GM18909 (cell line): ENCODE measurements at regions not wholly inside any gene's neighbourhood (a gene's known extent, or its start where the extent isn't known, plus 50 kb on each side); places are given as distances from the start of the nearest gene placed in this dataset.
"Not testable (repeated sequence)": the region's sequence is repeated elsewhere in the genome, so short reads cannot be mapped to it uniquely, and the experiment has no call there.

Experiments
- ATAC-seq: cut with Tn5 transposase; IDR thresholded peaks from one replicate; pipeline ENCODE4 v1.9.1; 2021; ENCODE audit warnings: mild to moderate bottlenecking; ENCODE audit not compliant: unreplicated experiment, poor library complexity

DNA sequence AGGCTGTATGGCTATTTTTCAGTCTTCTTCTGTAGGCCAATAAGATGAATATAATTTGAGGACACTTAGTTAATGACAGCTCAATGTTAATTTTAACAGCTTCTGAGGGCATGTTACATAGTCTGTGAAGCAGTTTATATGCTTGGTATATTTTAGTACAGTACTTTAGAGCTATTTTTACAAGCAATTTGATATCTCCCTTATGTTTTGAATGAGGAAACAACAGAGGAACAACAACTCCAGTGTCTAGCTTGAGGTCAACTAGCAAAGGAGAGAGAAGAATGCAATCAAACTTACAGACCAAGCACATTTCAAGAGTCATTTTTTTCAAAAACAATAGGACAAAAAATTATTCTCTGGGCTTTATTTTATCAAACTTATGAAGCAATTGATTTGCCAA, 469.1 kb upstream of the DCN start:
- ATAC-seq: no peak

DNA sequence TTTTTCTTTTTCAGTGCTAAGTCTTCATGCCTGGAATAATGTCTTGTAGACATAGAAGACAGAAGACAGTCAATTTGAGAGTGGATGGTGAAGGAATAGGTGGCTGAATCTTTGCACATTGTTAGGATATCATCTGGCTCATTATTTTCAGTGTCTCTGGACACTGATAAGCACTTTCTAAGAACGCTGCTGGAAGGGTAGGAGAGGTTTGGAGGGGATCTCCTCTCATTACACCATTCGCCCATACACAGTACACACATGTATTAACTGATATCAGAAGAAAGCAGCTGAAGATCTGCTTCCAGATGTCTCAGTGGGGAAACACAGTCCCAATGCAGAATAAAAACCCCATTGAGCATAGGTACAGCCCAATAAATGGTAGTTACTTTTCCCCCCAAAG, 461.1 kb upstream of the DCN start:
- no peak for ATAC-seq

DNA sequence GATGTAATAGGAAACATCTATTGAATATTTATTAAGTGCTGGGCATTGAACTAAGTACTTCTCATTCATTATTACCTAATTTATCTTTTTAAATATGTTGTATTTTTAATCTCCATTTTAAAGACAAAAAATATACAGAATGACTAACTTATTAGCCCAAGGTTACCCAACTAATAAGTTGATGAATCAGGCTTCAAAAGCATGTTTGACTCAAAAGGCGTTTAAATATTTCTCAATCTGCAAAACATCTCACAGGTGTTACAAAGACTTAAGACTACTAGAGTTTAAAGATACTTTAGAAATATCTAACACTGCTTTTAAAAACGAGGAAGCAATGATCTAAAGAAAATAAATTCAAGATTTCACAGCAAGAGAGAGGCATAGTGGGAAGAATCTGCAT, 457.4 kb upstream of the DCN start:
- no peak for ATAC-seq

DNA sequence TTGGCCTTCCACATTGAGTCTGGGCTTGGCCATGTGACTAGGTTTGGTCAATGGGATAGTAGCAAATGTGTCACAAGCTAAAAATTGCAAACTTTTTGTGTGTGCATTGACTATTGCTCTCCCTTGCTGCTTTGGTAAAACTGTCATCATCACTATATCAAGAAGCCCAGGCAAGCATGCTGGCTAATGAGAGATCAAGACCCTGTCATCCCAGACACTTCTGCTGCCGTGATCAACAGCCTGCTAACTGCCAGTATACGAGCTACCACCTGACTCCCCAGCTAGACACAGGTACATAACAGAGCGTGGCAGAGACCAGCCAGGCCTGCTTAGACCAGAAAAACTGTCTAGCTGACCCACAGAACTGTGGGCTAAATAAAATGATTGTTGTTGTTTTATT, 456.7 kb upstream of the DCN start:
- ATAC-seq: no peak

DNA sequence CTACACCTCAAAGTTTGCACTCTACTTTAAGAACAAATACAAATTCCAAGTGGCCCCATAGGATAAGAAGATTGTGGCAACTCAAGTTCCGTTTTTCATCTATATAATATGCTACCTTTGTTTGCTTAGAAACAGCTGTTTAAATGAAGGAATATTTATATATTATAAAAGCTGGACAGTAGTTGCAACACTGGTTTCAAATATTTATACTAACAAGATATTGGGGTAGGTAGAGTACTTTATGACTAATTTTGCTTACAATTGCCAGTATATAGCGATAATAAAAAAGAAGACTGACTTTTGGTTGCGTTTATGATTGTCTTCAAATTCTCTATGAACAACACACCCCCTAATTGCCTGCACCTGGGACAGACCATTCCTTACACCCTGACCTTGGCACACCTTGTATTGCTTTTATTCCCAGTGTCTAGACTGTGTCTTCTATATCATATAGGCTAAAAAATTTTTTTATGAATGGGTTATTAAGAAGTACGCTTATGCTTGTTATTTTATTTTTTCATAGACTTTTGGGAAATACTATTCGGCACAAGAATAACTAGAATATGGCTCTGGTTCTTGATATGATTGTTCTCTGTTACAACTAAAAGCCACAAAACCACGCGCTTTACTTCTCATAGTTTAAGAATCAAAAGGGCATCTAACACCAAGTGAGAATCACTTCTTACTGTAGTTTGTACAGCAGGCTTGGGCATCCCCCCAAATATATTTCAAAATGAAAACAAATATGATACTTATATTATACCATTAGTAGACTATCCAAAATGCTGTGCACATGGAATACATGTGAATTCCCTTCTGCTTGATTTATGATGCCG, 455.4 kb upstream of the DCN start:
- ATAC-seq: no peak

DNA sequence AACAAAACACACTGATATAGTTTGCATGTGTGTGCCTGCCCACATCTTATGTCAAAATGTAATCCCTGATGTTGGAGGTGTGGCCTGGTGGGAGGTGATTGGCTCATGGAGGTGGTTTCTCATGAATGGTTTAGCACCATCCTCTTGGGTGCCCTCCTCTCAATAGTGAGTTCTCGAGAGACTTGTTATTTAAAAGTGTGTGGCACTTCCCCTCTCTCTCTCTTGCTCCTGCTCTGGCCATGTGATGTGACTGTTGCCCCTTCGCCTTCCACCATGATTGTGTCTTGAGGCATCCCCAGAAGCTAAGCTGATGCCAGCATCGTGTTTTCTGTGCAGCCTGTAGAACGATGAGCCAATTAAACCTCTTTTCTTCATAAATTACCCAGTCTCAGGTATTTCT, 454.1 kb upstream of the DCN start:
- ATAC-seq: no peak

DNA sequence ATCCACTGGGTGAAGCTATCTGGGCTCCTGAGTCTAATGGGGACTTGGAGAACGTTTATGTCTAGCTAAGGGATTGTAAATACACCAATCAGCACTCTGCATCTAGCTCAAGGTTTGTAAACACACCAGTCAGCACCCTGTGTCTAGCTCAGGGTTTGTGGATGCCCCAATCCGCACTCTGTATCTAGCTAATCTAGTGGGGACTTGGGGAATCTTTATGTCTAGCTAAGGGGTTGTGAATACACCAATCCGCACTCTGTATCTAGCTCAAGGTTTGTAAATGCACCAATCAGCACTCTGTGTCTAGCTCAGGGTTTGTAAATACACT, 451.7 kb upstream of the DCN start:
- not testable (repeated sequence) for ATAC-seq

DNA sequence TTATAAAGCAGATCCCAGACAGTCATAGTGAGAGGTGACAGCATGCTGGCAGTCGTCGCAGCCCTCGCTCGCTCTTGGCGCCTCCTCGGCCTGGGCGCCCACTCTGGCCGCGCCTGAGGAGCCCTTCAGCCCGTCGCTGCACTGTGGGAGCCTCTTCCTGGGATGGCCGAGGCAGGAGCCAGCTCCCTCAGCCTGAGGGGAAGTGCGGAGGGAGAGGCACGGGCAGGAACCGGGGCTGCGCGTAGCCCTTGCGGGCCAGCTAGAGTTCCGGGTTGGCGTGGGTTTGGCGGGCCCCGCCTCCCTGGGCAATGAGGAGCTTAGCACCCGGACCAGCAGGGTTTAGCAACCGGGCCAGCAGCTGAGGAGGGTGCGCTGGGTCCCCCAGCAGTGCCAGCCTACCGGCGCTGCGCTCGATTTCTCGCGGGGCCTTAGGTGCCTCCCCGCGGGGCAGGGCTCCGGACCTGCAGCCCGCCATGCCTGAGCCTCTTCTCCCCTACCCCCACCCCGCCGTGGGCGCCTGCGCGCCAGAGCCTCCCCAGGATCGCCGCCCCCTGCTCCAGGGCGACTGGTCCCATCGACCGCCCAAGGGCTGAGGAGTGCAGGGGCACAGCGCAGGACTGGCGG, 451.2 kb upstream of the DCN start:
- ATAC-seq: no peak

DNA sequence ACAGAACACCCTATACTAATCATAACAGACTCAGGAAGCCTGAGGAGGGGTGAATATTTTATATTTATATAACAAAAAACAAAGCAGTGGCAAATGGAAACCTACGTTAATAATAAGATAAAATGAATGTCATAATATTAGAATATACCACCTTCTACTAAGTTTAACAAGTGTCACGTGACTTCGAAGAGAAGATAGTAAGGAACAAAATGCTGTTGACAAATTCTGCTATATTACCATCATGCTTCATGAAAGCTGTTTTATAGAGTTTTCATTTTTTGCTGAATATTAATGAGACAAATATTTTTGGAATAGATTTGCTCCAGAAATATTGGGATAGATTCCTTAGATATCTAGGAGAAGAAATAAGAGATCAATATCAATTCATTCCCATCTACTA, 450.6 kb upstream of the DCN start:
- no peak for ATAC-seq

DNA sequence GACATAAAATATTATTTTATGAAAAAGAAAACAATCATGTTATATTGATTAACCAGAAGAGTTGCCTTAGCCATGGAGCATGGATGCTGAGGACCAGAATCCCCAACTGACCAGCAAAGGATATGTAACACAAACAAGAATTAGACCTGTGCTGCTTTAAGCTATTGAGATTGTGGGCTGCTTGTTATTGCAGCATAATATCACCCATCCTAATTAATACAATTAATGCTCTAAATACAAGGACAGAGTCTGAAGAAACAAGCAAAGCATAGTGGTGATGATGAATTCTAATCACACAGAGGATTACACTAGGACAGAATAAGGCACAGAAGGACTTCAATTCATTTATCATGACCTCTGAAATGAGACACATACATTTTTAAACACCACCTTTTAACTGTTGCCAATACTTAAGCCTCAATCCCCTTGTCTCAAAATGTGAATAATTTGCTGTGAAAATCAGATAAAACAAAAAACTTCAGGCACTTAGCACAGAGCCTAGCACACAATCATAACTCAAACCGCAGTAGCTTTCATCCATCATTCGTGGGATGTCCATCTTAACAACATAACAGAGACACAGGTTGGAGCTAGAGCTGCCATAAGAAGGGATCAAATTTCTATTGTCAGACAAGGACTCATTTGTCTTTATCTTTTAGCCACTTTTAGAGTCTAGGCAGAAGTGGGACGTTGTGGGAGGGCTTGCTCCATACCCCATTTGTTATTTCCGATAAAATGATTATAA, 449.6 kb upstream of the DCN start:
- ATAC-seq: no peak

DNA sequence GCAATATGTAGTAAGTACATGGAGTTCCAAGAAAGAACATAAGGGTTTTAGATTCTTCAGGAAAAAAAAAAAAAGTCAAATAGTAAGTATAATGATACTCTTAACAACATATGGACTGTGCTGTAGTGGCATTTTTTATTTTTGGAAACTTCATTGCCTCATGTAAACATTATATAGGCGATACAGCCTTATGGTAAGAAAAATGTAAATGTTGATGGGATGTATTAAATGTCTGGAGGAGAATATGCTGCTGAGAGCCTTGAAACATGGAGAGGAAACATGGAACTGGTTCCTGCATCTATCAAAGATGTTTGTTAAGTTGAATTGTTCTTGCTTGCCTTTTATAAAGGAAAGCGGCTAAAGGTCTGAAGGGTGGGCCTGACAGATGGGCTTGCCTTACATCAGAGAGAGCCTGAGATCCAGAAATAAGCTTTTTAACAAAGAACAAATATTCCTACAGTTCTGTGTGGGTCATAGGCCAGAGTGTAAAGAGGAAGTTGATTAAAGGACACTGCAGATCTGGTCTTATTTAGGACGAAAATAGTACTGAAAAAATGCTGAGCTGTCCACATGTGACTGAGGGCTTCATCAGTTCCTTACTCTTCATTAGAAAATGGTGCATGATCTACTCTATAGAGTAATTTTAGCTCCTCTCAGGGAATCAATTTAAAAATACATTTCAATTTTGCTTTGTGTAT, 448.1 kb upstream of the DCN start:
- ATAC-seq: no peak

DNA sequence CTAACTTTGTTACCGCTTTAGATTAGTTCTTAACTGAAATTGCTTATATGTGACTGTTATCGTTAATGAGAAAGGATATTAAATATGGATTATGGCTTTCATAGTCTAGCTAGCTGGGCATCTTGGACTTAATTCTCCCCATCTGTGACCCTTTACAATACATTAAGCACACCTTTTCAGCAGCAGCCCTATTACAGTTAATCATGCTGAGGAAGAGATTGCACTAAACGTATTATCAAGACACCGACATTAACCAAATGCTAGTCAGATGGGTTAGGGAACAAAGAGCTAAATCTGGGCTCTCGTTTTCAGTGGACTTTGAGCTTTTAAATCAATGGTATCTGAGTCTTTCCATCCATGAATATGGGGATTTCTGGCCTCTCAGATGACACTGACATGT, 447.5 kb upstream of the DCN start:
- ATAC-seq: no peak

DNA sequence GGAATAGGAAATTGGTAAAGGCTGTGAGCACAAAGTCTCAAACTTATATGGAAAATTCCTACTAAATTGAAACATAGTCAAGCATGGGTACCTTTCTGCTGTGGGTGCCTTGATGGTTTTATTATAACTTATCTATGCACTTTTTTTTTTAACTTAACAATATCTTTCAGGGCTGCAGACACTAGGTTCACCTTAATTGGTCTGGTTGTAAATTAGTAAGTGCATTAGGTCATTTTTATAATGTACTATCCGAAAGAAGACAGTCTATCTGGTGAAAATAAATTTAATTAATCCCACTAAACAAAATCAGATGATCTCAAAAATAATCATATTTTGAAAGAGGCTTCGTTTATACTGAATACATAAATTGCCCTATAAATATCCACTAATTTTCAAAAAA, 446.8 kb upstream of the DCN start:
- ATAC-seq: no peak

DNA sequence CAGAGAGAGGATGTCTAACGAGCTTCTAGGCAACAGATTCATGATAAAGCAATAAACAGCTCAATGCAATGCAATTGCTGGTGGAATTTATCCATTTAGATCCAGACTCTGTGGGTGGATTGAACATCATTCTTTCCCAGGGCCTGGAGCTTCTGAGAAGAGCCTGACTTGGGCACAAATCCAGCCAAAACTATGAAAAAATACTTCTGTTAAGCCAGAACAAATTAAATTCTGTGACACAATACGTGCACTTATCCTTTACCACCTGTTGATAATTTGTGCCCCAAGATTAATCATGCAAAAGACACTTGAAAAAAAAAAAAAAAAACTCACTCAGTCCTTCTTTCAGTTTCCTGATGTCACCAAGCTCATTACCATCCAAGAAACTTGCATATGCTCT, 446.0 kb upstream of the DCN start:
- ATAC-seq: no peak

DNA sequence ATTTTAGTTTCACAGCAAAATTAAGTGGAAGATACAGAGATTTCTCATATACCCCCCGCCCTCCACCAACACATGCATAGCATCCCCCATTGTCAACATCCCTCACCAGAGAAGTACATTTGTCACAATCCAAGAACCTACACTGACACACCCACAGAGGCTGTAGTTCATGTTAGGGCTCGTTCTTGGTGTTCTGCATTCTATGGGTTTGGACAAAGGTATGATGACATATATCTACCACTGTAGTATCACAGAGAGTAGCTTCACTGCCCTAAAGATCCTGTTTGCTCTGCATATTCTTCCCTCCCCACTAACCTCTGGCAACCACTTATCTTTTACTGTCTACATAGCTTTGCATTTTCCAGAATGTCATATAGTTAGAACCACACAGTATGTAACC, 444.6 kb upstream of the DCN start:
- ATAC-seq: no peak

DNA sequence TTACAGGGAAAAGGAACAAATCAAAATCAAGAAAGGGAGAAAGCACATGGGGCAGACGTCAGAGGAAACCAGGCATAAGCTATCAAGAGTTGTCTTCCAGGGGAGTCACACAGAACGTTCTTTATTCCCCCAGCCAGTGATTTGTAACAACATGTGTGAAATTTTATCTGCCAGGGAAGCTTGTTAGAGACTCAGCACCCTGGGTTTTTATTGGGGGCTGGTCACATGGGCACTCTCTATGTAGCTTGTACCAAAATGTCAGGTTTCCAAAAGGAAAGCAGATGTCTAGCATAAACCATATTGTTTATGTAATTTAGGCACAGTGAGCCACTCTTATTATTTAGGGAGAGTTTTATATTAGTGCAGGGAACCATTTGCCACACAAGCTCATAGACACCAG, 440.4 kb upstream of the DCN start:
- ATAC-seq: no peak

DNA sequence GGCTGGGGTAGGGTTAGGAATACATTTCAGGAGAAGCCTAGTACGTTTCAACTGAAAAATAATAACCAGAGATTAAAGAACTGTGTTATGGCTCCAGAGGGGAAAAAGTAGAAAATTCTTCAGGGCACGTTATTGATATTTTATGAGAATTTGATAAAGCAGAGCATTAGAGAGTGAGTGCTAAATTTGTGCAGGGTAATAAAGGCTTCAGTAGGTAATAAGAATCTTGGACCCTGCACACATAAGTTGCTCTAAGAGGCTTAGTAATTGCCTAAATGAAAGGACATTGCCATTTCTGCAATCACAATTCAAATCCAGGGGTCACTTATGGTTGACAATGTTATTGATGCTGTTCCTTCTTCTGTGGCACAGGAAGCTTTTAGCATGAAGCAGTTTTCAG, 439.4 kb upstream of the DCN start:
- ATAC-seq: no peak

DNA sequence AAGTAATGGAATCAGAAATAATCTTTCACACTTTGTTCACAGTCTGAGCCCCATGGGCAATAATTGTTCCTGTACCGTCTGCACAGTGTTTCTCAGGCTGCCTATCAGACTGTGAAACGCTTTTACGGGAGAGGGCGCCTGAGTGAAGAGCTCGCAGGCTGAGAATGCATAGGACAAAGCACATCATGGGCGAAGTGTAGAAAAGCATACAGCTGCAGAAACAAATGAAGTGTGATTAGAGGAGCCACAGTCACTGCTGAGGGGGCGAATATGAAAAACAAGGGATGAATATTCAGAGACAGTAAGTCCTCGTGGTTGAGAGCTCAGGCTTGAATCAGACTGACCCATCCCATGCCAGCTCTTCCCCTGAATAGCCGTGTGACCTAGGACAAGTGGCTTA, 438.4 kb upstream of the DCN start:
- ATAC-seq: no peak

DNA sequence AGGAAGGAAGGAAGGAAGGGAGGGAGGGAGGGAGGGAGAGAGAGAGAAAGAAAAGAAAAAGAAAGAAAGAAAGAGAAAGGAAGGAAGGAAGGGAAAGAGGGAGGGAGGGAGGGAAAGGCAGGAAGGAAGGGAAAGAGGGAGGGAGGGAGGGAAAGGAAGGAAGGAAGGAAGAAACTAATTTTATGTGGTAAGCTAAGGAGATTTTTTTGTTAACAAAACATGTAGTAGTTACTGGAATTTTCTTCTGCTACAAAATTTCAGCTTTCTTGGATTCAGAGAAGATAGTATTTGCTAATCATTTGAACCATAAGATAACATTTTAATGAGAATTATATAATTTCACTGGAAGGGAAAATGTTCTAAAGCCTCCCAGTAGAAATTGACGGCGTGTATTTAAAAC, 437.8 kb upstream of the DCN start:
- no peak for ATAC-seq

DNA sequence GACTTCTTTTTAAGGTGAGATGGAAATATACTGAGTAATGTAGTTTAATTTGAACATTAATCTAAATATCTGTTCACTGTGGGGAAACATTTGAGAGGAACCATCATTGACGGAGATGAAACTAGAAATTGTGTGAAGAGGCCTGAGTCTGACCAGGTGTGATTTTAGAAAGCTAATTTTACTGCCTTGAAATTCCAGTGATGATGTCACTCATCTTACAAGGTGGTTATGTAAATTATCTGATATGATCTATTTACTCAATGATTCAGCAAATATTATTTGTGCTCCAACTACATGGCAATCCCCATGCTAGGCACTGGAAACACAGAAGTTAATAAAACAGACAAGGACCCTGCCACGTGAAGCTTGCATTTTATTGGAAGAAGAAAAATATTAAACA, 435.7 kb upstream of the DCN start:
- no peak for ATAC-seq

DNA sequence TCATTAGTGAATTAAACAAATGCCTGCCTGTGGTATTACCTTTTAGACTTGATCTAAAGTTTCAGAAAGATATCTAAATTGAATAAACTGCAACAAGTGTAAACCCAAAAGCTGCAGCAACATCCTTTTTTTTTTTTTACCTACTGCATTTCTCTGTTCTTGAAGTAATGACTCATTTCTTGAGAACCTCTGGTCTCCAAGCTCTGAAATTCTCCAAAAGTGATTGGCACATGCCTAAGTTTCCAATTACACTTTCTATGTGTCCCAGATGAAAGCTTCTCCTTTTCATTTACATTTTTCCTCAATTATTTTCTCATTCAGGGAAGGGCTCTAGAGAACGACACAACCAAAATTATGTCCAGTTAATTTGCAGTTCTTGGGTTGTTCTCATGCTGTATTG, 435.2 kb upstream of the DCN start:
- no peak for ATAC-seq
